ENCODE measurements at regions not wholly inside any gene's neighbourhood (a gene's known extent, or its start where the extent isn't known, plus 50 kb on each side); places are given as distances from the start of the nearest gene placed in this dataset.

GRCh38 chr4:58477950-58478349, 1367.8 kb upstream of the IGFBP7 start:
- H3K4me1 ChIP-seq: no peaks in the 10 kb centered on the region
- H3K27ac ChIP-seq: no peak overlapping the region
- H3K4me3 ChIP-seq: no peak overlapping the region
- no peaks in the 10 kb centered on the region for H3K27me3 ChIP-seq
- TF ChIP-seq POLR2AphosphoS5 (IDR thresholded peaks at IDR 0.05; ENCODE audit: insufficient read depth in 1 of 2, low read depth in 1 of 2): no peak
- no peak for TF ChIP-seq POLR2A (IDR thresholded peaks at IDR 0.05)
- TF ChIP-seq, protein P1, sequence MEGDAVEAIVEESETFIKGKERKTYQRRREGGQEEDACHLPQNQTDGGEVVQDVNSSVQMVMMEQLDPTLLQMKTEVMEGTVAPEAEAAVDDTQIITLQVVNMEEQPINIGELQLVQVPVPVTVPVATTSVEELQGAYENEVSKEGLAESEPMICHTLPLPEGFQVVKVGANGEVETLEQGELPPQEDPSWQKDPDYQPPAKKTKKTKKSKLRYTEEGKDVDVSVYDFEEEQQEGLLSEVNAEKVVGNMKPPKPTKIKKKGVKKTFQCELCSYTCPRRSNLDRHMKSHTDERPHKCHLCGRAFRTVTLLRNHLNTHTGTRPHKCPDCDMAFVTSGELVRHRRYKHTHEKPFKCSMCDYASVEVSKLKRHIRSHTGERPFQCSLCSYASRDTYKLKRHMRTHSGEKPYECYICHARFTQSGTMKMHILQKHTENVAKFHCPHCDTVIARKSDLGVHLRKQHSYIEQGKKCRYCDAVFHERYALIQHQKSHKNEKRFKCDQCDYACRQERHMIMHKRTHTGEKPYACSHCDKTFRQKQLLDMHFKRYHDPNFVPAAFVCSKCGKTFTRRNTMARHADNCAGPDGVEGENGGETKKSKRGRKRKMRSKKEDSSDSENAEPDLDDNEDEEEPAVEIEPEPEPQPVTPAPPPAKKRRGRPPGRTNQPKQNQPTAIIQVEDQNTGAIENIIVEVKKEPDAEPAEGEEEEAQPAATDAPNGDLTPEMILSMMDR (IDR thresholded peaks at IDR 0.05): no peak
- no peaks in the 10 kb centered on the region for H3K36me3 ChIP-seq
- intact Hi-C loops (cut with DNase I): no loop called here
- no peaks in the 10 kb centered on the region for H3K9me3 ChIP-seq
- no peak for DNase-seq (ENCODE audit: extremely low spot score in 2 of 2)

DNA sequence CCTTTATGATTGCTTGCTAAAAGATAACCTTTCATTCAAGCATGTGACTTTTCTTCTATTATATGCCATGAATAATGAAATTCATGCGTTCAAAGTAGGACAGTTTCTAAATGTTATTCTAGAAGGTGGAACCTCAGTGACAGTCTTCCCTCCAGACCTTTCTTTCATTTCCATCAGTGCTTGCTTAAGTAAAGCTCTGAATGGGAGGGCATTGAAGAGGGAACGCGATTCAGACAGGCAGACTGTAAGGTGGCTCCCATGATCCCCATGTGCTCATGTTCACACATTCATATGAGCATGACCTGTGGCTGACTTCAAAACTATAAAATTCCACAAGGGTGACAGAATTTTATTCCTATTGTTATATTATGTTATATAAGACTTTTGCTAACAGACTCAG, 1367.3 kb upstream of the IGFBP7 start:
- no peaks in the 10 kb centered on the region for H3K36me3 ChIP-seq
- H3K4me3 ChIP-seq: no peak overlapping the region
- no peaks in the 10 kb centered on the region for H3K9me3 ChIP-seq
- DNase-seq (ENCODE audit: extremely low spot score in 2 of 2): no peak
- H3K27me3 ChIP-seq: no peaks in the 10 kb centered on the region
- intact Hi-C loops (cut with DNase I): no loop called here
- no peaks in the 10 kb centered on the region for H3K4me1 ChIP-seq
- TF ChIP-seq POLR2A (IDR thresholded peaks at IDR 0.05) (no peak), POLR2AphosphoS5 (IDR thresholded peaks at IDR 0.05; ENCODE audit: insufficient read depth in 1 of 2, low read depth in 1 of 2) (no peak)
- TF ChIP-seq, protein P1 (IDR thresholded peaks at IDR 0.05): no peak
- no peak overlapping the region for H3K27ac ChIP-seq

- H3K9me3 ChIP-seq: no peaks in the 10 kb centered on the region
- intact Hi-C loops (cut with DNase I): no loop called here
- DNase-seq (ENCODE audit: extremely low spot score in 2 of 2): no peak
- TF ChIP-seq, protein P1 (IDR thresholded peaks at IDR 0.05): no peak
- TF ChIP-seq POLR2AphosphoS5 (IDR thresholded peaks at IDR 0.05; ENCODE audit: insufficient read depth in 1 of 2, low read depth in 1 of 2) (no peak), POLR2A (IDR thresholded peaks at IDR 0.05) (no peak)
- no peaks in the 10 kb centered on the region for H3K27me3 ChIP-seq
- no peak overlapping the region for H3K27ac ChIP-seq
- H3K4me3 ChIP-seq: no peak overlapping the region
- H3K36me3 ChIP-seq: no peaks in the 10 kb centered on the region
- H3K4me1 ChIP-seq: no peaks in the 10 kb centered on the region
Observed at GRCh38 chr4:58475097-58475496, 1364.9 kb upstream of the IGFBP7 start.

DNA sequence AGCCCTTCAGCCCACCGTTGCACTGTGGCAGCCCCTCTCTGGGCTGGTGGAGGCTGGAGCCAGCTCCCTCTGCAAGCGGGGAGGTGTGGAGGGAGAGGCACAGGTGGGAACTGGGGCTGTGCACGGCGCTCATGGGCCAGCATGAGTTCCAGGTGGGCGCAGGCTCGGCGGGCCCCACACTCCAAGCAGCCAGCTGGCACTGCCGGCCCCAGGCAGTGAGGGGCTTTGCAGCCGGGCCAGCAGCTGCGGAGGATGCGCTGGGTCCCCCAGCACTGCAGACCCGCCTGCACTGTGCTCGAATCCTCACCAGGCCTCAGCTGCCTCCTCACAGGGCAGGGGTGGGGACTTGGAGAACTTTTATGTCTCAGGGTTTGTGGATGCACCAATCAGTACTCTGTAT, 1354.8 kb upstream of the IGFBP7 start:
- no peak for DNase-seq (ENCODE audit: extremely low spot score in 2 of 2)
- TF ChIP-seq, protein P1 (IDR thresholded peaks at IDR 0.05): no peak
- TF ChIP-seq POLR2A (IDR thresholded peaks at IDR 0.05) (no peak), POLR2AphosphoS5 (IDR thresholded peaks at IDR 0.05; ENCODE audit: insufficient read depth in 1 of 2, low read depth in 1 of 2) (no peak)

DNA sequence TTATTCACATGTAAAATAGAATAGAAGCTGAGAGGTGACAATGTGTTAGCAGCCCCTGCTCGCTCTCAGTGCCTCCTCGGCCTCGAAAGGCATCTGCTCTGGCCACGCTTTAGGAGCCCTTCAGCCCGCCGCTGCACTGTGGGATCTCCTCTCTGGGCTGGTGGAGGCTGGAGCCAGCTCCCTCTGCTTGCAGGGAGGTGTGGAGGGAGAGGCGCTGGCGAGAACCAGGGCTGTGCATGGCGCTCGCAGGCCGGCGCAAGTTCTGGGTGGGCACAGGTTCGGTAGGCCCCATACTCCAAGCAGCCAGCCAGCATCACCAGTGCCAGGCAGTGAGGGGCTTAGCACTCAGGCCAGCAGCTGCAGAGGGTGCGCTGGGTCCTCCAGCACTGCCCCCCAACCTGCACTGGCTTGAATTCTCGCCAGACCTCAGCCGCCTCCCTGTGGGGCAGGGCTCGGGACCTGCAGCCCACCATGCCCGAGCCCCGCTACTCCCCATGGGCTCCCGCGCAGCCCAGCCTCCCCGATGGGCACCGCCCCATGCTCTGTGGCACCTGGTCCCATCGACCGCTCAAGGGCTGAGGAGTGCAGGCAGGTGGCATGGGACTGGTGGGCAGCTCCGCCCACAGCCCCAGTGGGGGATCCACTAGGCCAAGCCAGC, 1346.7 kb upstream of the IGFBP7 start:
- H3K4me1 ChIP-seq: no peaks in the 10 kb centered on the region
- DNase-seq (ENCODE audit: extremely low spot score in 2 of 2): no peak
- H3K36me3 ChIP-seq: no peaks in the 10 kb centered on the region
- H3K27me3 ChIP-seq: no peaks in the 10 kb centered on the region
- no peak for TF ChIP-seq POLR2AphosphoS5 (IDR thresholded peaks at IDR 0.05; ENCODE audit: insufficient read depth in 1 of 2, low read depth in 1 of 2)
- no peak for TF ChIP-seq POLR2A (IDR thresholded peaks at IDR 0.05)
- TF ChIP-seq, protein P1 (IDR thresholded peaks at IDR 0.05): no peak
- no peak overlapping the region for H3K27ac ChIP-seq
- H3K9me3 ChIP-seq: no peaks in the 10 kb centered on the region
- H3K4me3 ChIP-seq: no peak overlapping the region
- intact Hi-C loops (cut with DNase I): no loop called here

More for the DNA sequence above, 1354.8 kb upstream of the IGFBP7 start:
- H3K27ac ChIP-seq: no peak overlapping the region
- H3K4me1 ChIP-seq: no peaks in the 10 kb centered on the region
- no peaks in the 10 kb centered on the region for H3K27me3 ChIP-seq
- no peaks in the 10 kb centered on the region for H3K36me3 ChIP-seq
- intact Hi-C loops (cut with DNase I): no loop called here
- H3K9me3 ChIP-seq: no peaks in the 10 kb centered on the region
- H3K4me3 ChIP-seq: no peak overlapping the region
